Mesendoderm (in vitro differentiated cells): ENCODE measurements at regions not wholly inside any gene's neighbourhood (a gene's known extent, or its start where the extent isn't known, plus 50 kb on each side); places are given as distances from the start of the nearest gene placed in this dataset.
A peak's percentile ranks its signal among the peaks of the same experiment; 100 is the strongest.

ENCODE experiments used
- DNase-seq: peaks from one replicate; pipeline ENCODE4 v3.0.0; 2013
- H2AK5ac ChIP-seq: 2 replicates; pipeline ENCODE4 v1.6.1; 2013; ENCODE audit warnings: low read length, inconsistent platforms
- H2BK120ac ChIP-seq: 2 replicates; pipeline ENCODE4 v1.6.1; 2013; ENCODE audit warnings: low read depth, mild to moderate bottlenecking, low read length, moderate library complexity, mixed read lengths
- H2BK15ac ChIP-seq: replicated peaks from 2 replicates; pipeline ENCODE4 v1.6.1; 2013; ENCODE audit warnings: low read depth, mild to moderate bottlenecking, moderate library complexity
- H2BK5ac ChIP-seq: 2 replicates; pipeline ENCODE4 v1.6.1; 2013; ENCODE audit warnings: low read length, inconsistent platforms
- H3K18ac ChIP-seq: 2 replicates; pipeline ENCODE4 v1.6.1; 2013; ENCODE audit warnings: mild to moderate bottlenecking, low read length, mixed read lengths
- H3K23ac ChIP-seq: one replicate; pipeline ENCODE4 v1.6.1; 2013; ENCODE audit warnings: low read length
- H3K27ac ChIP-seq: 2 replicates; pipeline ENCODE4 v1.5.1; 2013; ENCODE audit warnings: low read depth, mild to moderate bottlenecking, inconsistent platforms, low read length, moderate library complexity
- H3K27me3 ChIP-seq: 2 replicates; pipeline ENCODE4 v1.6.1; 2013; ENCODE audit warnings: low read length, control low read depth, mild to moderate bottlenecking, inconsistent platforms; ENCODE audit not compliant: insufficient read depth, poor library complexity
- H3K36me3 ChIP-seq: 2 replicates; pipeline ENCODE4 v1.6.1; 2013; ENCODE audit warnings: low read length, inconsistent platforms; ENCODE audit not compliant: control insufficient read depth, insufficient read depth
- H3K4ac ChIP-seq: one replicate; pipeline ENCODE4 v1.6.1; 2013; ENCODE audit warnings: low read depth, mild to moderate bottlenecking, low read length, moderate library complexity
- H3K4me1 ChIP-seq: 2 replicates; pipeline ENCODE4 v1.6.1; 2013; ENCODE audit warnings: low read depth, low read length, inconsistent platforms; ENCODE audit not compliant: control insufficient read depth
- H3K4me2 ChIP-seq: 2 replicates; pipeline ENCODE4 v1.6.1; 2013; ENCODE audit warnings: low read length
- H3K4me3 ChIP-seq: 2 replicates; pipeline ENCODE4 v1.5.1; 2013; ENCODE audit warnings: mild to moderate bottlenecking, low read length
- H3K56ac ChIP-seq: one replicate; pipeline ENCODE4 v1.6.1; 2013; ENCODE audit warnings: low read length
- H3K79me1 ChIP-seq: 2 replicates; pipeline ENCODE4 v1.6.1; 2013; ENCODE audit warnings: low read length, inconsistent platforms
- H3K79me2 ChIP-seq: 2 replicates; pipeline ENCODE4 v1.6.1; 2013; ENCODE audit warnings: mild to moderate bottlenecking, low read length; ENCODE audit not compliant: control insufficient read depth, insufficient read depth
- H3K9ac ChIP-seq: 2 replicates; pipeline ENCODE4 v1.6.1; 2013; ENCODE audit warnings: low read length, inconsistent platforms
- H4K5ac ChIP-seq: one replicate; pipeline ENCODE4 v1.6.1; 2013; ENCODE audit warnings: low read length
- H4K8ac ChIP-seq: one replicate; pipeline ENCODE4 v1.6.1; 2013; ENCODE audit warnings: low read depth, mild to moderate bottlenecking, control low read depth, low read length, moderate library complexity
- WGBS: extraction: QIAGEN DNeasy Blood & Tissue Kit; methylation state at CpG from one replicate; pipeline ENCODE4 v1.1.7; 2013; ENCODE audit warnings: low lambda C conversion rate, missing lambda C conversion rate; ENCODE audit not compliant: insufficient coverage; ENCODE audit errors: extremely low coverage; 5-methylcytosine and 5-hydroxymethylcytosine counted together

GRCh38 chr2:40831321-40831873 lies 379.5 kb upstream of the SLC8A1 start:
- Histone ChIP-seq H4K8ac (no peak overlapping the region), H3K27me3 (no peaks in the 10 kb centered on the region), H3K36me3 (no peaks in the 10 kb centered on the region), H4K5ac (no peak overlapping the region), H3K4me2 (no peak overlapping the region), H3K18ac (no peak overlapping the region), H3K56ac (no peak overlapping the region), H3K79me2 (no peaks in the 10 kb centered on the region), H3K4ac (no peak overlapping the region), H2BK15ac (no peak overlapping the region), H2AK5ac (no peak overlapping the region), H3K79me1 (no peaks in the 10 kb centered on the region), H3K9ac (no peak overlapping the region), H2BK5ac (no peak overlapping the region), H3K23ac (no peak overlapping the region), H3K27ac (no peak overlapping the region), H3K4me1 (no peaks in the 10 kb centered on the region), H2BK120ac (no peak overlapping the region), H3K4me3 (no peak overlapping the region)
- no CpG with 5 or more reads among the region's 3 CpGs for WGBS
- DNase-seq = no peak

GRCh38 chr2:40841856-40842255 lies 390.0 kb upstream of the SLC8A1 start:
- Histone ChIP-seq H4K5ac (no peak overlapping the region), H3K4me2 (no peak overlapping the region), H3K27me3 (no peaks in the 10 kb centered on the region), H3K9ac (no peak overlapping the region), H3K4ac (no peak overlapping the region), H4K8ac (no peak overlapping the region), H3K27ac (no peak overlapping the region), H3K56ac (no peak overlapping the region), H3K79me2 (no peaks in the 10 kb centered on the region), H3K18ac (no peak overlapping the region), H3K4me1 (no peaks in the 10 kb centered on the region), H2BK15ac (no peak overlapping the region), H2AK5ac (no peak overlapping the region), H3K23ac (no peak overlapping the region), H3K79me1 (no peaks in the 10 kb centered on the region), H2BK5ac (no peak overlapping the region), H3K4me3 (no peak overlapping the region), H2BK120ac (no peak overlapping the region), H3K36me3 (no peaks in the 10 kb centered on the region)
- DNase-seq = no peak
- no CpG with 5 or more reads among the region's 2 CpGs for WGBS

- no peak overlapping the region for H3K4me2 ChIP-seq
- H3K4ac ChIP-seq = no peak overlapping the region
- H3K27ac ChIP-seq = no peak overlapping the region
- no peaks in the 10 kb centered on the region for H3K36me3 ChIP-seq
- WGBS = no CpG with 5 or more reads among the region's 8 CpGs
- H3K18ac ChIP-seq = no peak overlapping the region
- no peaks in the 10 kb centered on the region for H3K79me1 ChIP-seq
- H3K9ac ChIP-seq = no peak overlapping the region
- H3K4me3 ChIP-seq = no peak overlapping the region
- H2BK15ac ChIP-seq = no peak overlapping the region
- no peak overlapping the region for H2AK5ac ChIP-seq
- no peaks in the 10 kb centered on the region for H3K4me1 ChIP-seq
- peak overlapping the region; percentile 65 for H3K56ac ChIP-seq
- no peaks in the 10 kb centered on the region for H3K27me3 ChIP-seq
- no peaks in the 10 kb centered on the region for H3K79me2 ChIP-seq
- no peak overlapping the region for H2BK120ac ChIP-seq
- H3K23ac ChIP-seq = no peak overlapping the region
- no peak overlapping the region for H2BK5ac ChIP-seq
- DNase-seq = peak; percentile 85
- no peak overlapping the region for H4K5ac ChIP-seq
- no peak overlapping the region for H4K8ac ChIP-seq
These were observed 392.7 kb upstream of the SLC8A1 start for GRCh38 chr2:40844353-40845277.

- no peak overlapping the region for H4K8ac ChIP-seq
These were observed 399.8 kb upstream of the SLC8A1 start for GRCh38 chr2:40851661-40852060.

GRCh38 chr2:40859617-40860016 lies 407.7 kb upstream of the SLC8A1 start:
- no peak overlapping the region for H2BK15ac ChIP-seq
- WGBS = no CpG with 5 or more reads among the region's 1 CpG
- H4K5ac ChIP-seq = no peak overlapping the region
- no peak overlapping the region for H3K4ac ChIP-seq
- H2AK5ac ChIP-seq = no peak overlapping the region
- no peak overlapping the region for H3K9ac ChIP-seq
- no peak overlapping the region for H3K18ac ChIP-seq
- no peak overlapping the region for H3K56ac ChIP-seq
- H3K4me2 ChIP-seq = no peak overlapping the region
- no peak overlapping the region for H2BK5ac ChIP-seq
- no peaks in the 10 kb centered on the region for H3K4me1 ChIP-seq
- H3K27me3 ChIP-seq = no peaks in the 10 kb centered on the region
- no peaks in the 10 kb centered on the region for H3K79me2 ChIP-seq
- no peak overlapping the region for H4K8ac ChIP-seq
- H3K27ac ChIP-seq = no peak overlapping the region
- no peak overlapping the region for H3K4me3 ChIP-seq
- no peaks in the 10 kb centered on the region for H3K79me1 ChIP-seq
- peak; percentile 90 for DNase-seq
- no peak overlapping the region for H3K23ac ChIP-seq
- no peaks in the 10 kb centered on the region for H3K36me3 ChIP-seq
- no peak overlapping the region for H2BK120ac ChIP-seq

More at GRCh38 chr2:40851661-40852060, 399.8 kb upstream of the SLC8A1 start:
- no peak overlapping the region for H2BK15ac ChIP-seq
- no peaks in the 10 kb centered on the region for H3K79me2 ChIP-seq
- H3K27me3 ChIP-seq = no peaks in the 10 kb centered on the region
- no peak overlapping the region for H2BK120ac ChIP-seq
- H2AK5ac ChIP-seq = no peak overlapping the region
- no peak overlapping the region for H3K18ac ChIP-seq
- no peaks in the 10 kb centered on the region for H3K79me1 ChIP-seq
- no peak overlapping the region for H3K27ac ChIP-seq
- H4K5ac ChIP-seq = no peak overlapping the region
- no peak overlapping the region for H2BK5ac ChIP-seq
- no peaks in the 10 kb centered on the region for H3K36me3 ChIP-seq
- H3K4ac ChIP-seq = no peak overlapping the region
- no peak overlapping the region for H3K4me3 ChIP-seq
- H3K56ac ChIP-seq = no peak overlapping the region
- H3K23ac ChIP-seq = no peak overlapping the region
- DNase-seq = no peak
- no peak overlapping the region for H3K9ac ChIP-seq
- H3K4me1 ChIP-seq = no peaks in the 10 kb centered on the region
- no peak overlapping the region for H3K4me2 ChIP-seq
